ENCODE measurements at regions not wholly inside any gene's neighbourhood (a gene's known extent, or its start where the extent isn't known, plus 50 kb on each side); places are given as distances from the start of the nearest gene placed in this dataset.

GRCh38 chr10:129075927-129076326 lies 391.1 kb upstream of the MGMT start:
- H3K27ac ChIP-seq (ENCODE audit: low read depth, low read length), result no peak overlapping the region
- CTCF ChIA-PET (ENCODE audit: partially characterized antibody), result no interaction called here

DNA sequence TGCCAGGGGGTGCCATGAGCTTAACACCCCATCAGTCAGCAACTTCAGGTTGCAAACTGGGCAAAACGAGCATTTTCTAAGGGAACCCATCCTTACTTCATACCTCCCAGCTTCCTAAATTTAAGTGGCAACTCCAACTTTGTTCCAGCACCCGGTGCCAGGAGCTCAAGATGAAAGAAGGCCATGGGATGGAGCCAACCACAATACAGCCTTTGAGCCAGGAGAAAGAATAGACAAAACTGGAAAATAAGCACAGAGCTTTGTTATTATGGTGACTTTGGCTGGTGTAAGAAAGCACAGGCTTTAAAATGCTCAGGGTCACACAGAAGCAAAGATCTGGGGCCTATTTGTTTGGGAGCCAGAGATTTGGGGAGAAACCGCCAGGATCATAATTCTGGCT lies 388.7 kb upstream of the MGMT start:
- H3K27me3 Mint-ChIP-seq, result peaks cover 0 to 2% of the 10 kb centered on the region in 2 donors
- no peak for DNase-seq
- no peaks in the 10 kb centered on the region for H3K36me3 Mint-ChIP-seq
- H3K27me3 ChIP-seq (ENCODE audit: insufficient read depth, low read length), result no peaks in the 10 kb centered on the region
- no peaks in the 10 kb centered on the region for H3K4me1 ChIP-seq (ENCODE audit: insufficient read depth, low read length)
- CTCF ChIA-PET (ENCODE audit: partially characterized antibody), result no interaction called here
- POLR2A ChIA-PET (ENCODE audit: partially characterized antibody), result no interaction called here
- no peak overlapping the region for H3K4me3 Mint-ChIP-seq
- peaks cover 0 to 2% (median 0%) of the 10 kb centered on the region in 4 donors for H3K4me1 Mint-ChIP-seq
- no peak overlapping the region for H3K27ac Mint-ChIP-seq
- peaks cover 0 to 10% (median 7%) of the 10 kb centered on the region in 8 donors for H3K9me3 Mint-ChIP-seq
- H3K36me3 ChIP-seq (ENCODE audit: insufficient read depth, low read length), result no peaks in the 10 kb centered on the region
- H3K9me3 ChIP-seq (ENCODE audit: control insufficient read depth in 1 of 2, low read length in 2 of 2), result no peaks in the 10 kb centered on the region
- H3K27ac ChIP-seq (ENCODE audit: low read depth, low read length), result no peak overlapping the region
- no peak overlapping the region for H3K4me3 ChIP-seq (ENCODE audit: low read length in 2 of 2)
- intact Hi-C loops (cut with micrococcal nuclease), result no loop called here

More at GRCh38 chr10:129075927-129076326, 391.1 kb upstream of the MGMT start:
- no peak overlapping the region for H3K4me3 Mint-ChIP-seq
- H3K4me1 Mint-ChIP-seq, result peaks cover 0 to 2% (median 0%) of the 10 kb centered on the region in 4 donors
- peaks cover 0 to 2% of the 10 kb centered on the region in 2 donors for H3K27me3 Mint-ChIP-seq
- H3K27ac Mint-ChIP-seq, result no peak overlapping the region
- intact Hi-C loops (cut with micrococcal nuclease), result no loop called here
- Histone ChIP-seq H3K4me3 (ENCODE audit: low read length in 2 of 2) (no peak overlapping the region), H3K27me3 (ENCODE audit: insufficient read depth, low read length) (no peaks in the 10 kb centered on the region), H3K36me3 (ENCODE audit: insufficient read depth, low read length) (no peaks in the 10 kb centered on the region), H3K9me3 (ENCODE audit: control insufficient read depth in 1 of 2, low read length in 2 of 2) (no peaks in the 10 kb centered on the region), H3K4me1 (ENCODE audit: insufficient read depth, low read length) (no peaks in the 10 kb centered on the region)
- POLR2A ChIA-PET (ENCODE audit: partially characterized antibody), result no interaction called here
- H3K9me3 Mint-ChIP-seq, result peaks cover 1 to 9% (median 7%) of the 10 kb centered on the region in 8 donors
- H3K36me3 Mint-ChIP-seq, result no peaks in the 10 kb centered on the region
- no peak for DNase-seq

DNA sequence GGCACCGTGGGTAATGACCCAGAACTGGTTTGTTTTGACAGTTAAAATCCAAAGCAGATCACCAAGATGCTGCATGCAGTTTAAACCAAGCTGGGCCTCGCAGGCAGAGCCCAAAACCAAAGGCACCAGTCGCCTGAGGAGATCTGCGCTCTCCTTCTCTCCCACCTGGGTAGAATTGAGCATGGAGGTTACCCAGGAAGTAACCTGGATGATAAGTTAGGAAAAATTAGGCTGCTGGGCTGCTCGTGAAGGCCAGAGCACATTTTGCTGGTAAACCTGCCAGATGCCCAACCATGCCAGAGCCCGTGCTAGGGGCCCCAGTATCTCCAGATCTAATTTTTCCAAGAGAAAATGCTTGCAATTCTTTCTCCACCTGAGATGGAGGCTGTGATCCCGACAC lies 388.3 kb upstream of the MGMT start:
- H3K4me3 Mint-ChIP-seq, result no peak overlapping the region
- H3K9me3 ChIP-seq (ENCODE audit: control insufficient read depth in 1 of 2, low read length in 2 of 2), result no peaks in the 10 kb centered on the region
- peaks cover 0 to 10% (median 7%) of the 10 kb centered on the region in 8 donors for H3K9me3 Mint-ChIP-seq
- DNase-seq, result no peak
- no peaks in the 10 kb centered on the region for H3K36me3 ChIP-seq (ENCODE audit: insufficient read depth, low read length)
- no peak overlapping the region for H3K27ac ChIP-seq (ENCODE audit: low read depth, low read length)
- H3K27me3 ChIP-seq (ENCODE audit: insufficient read depth, low read length), result no peaks in the 10 kb centered on the region
- CTCF ChIA-PET (ENCODE audit: partially characterized antibody), result no interaction called here
- H3K27me3 Mint-ChIP-seq, result peaks cover 0 to 2% of the 10 kb centered on the region in 2 donors
- intact Hi-C loops (cut with micrococcal nuclease), result no loop called here
- peaks cover 0 to 2% (median 0%) of the 10 kb centered on the region in 4 donors for H3K4me1 Mint-ChIP-seq
- POLR2A ChIA-PET (ENCODE audit: partially characterized antibody), result no interaction called here
- H3K4me1 ChIP-seq (ENCODE audit: insufficient read depth, low read length), result no peaks in the 10 kb centered on the region
- no peak overlapping the region for H3K27ac Mint-ChIP-seq
- no peaks in the 10 kb centered on the region for H3K36me3 Mint-ChIP-seq
- H3K4me3 ChIP-seq (ENCODE audit: low read length in 2 of 2), result no peak overlapping the region

DNA sequence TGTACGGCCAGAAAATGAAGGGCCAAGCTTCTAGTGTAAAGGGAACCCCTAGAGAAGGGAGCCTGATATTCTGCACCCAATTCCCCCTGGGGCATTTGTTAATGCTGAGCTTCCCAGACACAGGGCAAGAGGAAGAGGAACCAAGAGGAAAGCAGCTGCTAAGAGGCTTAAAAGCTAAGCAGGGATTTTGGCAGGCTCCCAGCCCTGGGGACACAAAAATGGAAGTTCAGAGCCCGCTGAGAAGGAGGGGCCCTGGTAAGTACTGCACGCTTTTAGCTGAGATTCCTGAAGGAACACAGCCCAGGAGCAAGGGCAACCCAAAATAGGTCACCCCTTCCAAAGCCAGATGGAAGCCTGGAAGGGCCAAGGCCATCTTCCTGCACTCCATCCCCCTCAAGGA lies 387.3 kb upstream of the MGMT start:
- intact Hi-C loops (cut with micrococcal nuclease), result no loop called here
- DNase-seq, result no peak
- no peak overlapping the region for H3K4me3 Mint-ChIP-seq

DNA sequence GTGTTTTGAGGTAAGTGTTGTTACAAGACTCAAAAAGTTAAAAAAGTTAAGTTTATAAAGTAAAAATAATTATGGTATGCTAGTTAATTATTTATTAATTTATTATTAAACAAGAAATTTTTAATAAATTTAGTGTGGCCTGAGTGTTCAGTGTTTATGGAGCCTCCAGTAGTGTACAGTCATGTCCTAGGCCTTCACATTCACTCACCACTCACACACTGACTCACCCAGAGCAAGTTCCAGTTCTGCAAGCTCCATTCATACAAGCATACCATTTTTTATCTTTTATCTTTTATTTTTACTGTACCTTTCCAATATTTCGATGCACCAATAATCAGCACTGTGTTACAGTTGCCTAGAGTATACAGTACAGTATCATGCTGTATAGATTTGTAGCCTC lies 381.2 kb upstream of the MGMT start:
- Mint-ChIP-seq H3K27me3 (no peaks in the 10 kb centered on the region), H3K4me3 (no peak overlapping the region), H3K9me3 (peaks cover 0 to 11% (median 4%) of the 10 kb centered on the region in 8 donors), H3K27ac (no peak overlapping the region), H3K36me3 (no peaks in the 10 kb centered on the region), H3K4me1 (no peaks in the 10 kb centered on the region)
- Histone ChIP-seq H3K27ac (ENCODE audit: low read depth, low read length) (no peak overlapping the region), H3K36me3 (ENCODE audit: insufficient read depth, low read length) (no peaks in the 10 kb centered on the region), H3K9me3 (ENCODE audit: control insufficient read depth in 1 of 2, low read length in 2 of 2) (no peaks in the 10 kb centered on the region), H3K27me3 (ENCODE audit: insufficient read depth, low read length) (no peaks in the 10 kb centered on the region), H3K4me3 (ENCODE audit: low read length in 2 of 2) (no peak overlapping the region), H3K4me1 (ENCODE audit: insufficient read depth, low read length) (no peaks in the 10 kb centered on the region)
- POLR2A ChIA-PET (ENCODE audit: partially characterized antibody), result no interaction called here
- CTCF ChIA-PET (ENCODE audit: partially characterized antibody), result no interaction called here
- no peak for DNase-seq
- intact Hi-C loops (cut with micrococcal nuclease), result no loop called here

More for the DNA sequence above, 387.3 kb upstream of the MGMT start:
- Histone ChIP-seq H3K9me3 (ENCODE audit: control insufficient read depth in 1 of 2, low read length in 2 of 2) (no peaks in the 10 kb centered on the region), H3K27me3 (ENCODE audit: insufficient read depth, low read length) (no peaks in the 10 kb centered on the region), H3K4me1 (ENCODE audit: insufficient read depth, low read length) (no peaks in the 10 kb centered on the region), H3K36me3 (ENCODE audit: insufficient read depth, low read length) (no peaks in the 10 kb centered on the region), H3K27ac (ENCODE audit: low read depth, low read length) (no peak overlapping the region), H3K4me3 (ENCODE audit: low read length in 2 of 2) (no peak overlapping the region)
- Mint-ChIP-seq H3K36me3 (no peaks in the 10 kb centered on the region), H3K27ac (no peak overlapping the region), H3K27me3 (peaks cover 0 to 2% of the 10 kb centered on the region in 2 donors), H3K9me3 (peaks cover 3 to 15% (median 9%) of the 10 kb centered on the region in 8 donors), H3K4me1 (peaks cover 0 to 2% (median 0%) of the 10 kb centered on the region in 4 donors)
- CTCF ChIA-PET (ENCODE audit: partially characterized antibody), result no interaction called here
- POLR2A ChIA-PET (ENCODE audit: partially characterized antibody), result no interaction called here

GRCh38 chr10:129089341-129089740 lies 377.7 kb upstream of the MGMT start:
- H3K9me3 Mint-ChIP-seq, result peaks cover 0 to 6% (median under 1%) of the 10 kb centered on the region in 8 donors
- H3K27me3 Mint-ChIP-seq, result no peaks in the 10 kb centered on the region
- no peaks in the 10 kb centered on the region for H3K36me3 Mint-ChIP-seq
- no peak overlapping the region for H3K27ac ChIP-seq (ENCODE audit: low read depth, low read length)
- no peaks in the 10 kb centered on the region for H3K9me3 ChIP-seq (ENCODE audit: control insufficient read depth in 1 of 2, low read length in 2 of 2)
- H3K27ac Mint-ChIP-seq, result peak overlapping the region in 1 of 7 donors; percentile 10
- H3K4me1 ChIP-seq (ENCODE audit: insufficient read depth, low read length), result no peaks in the 10 kb centered on the region
- no peaks in the 10 kb centered on the region for H3K36me3 ChIP-seq (ENCODE audit: insufficient read depth, low read length)
- H3K4me1 Mint-ChIP-seq, result peaks cover 0 to 1% (median 0%) of the 10 kb centered on the region in 4 donors
- ChIA-PET CTCF (ENCODE audit: partially characterized antibody) (no interaction called here), POLR2A (ENCODE audit: partially characterized antibody) (no interaction called here)
- H3K4me3 Mint-ChIP-seq, result no peak overlapping the region
- intact Hi-C loops (cut with micrococcal nuclease), result no loop called here
- no peak for DNase-seq
- H3K4me3 ChIP-seq (ENCODE audit: low read length in 2 of 2), result no peak overlapping the region
- H3K27me3 ChIP-seq (ENCODE audit: insufficient read depth, low read length), result no peaks in the 10 kb centered on the region

- Mint-ChIP-seq H3K27me3 (no peaks in the 10 kb centered on the region), H3K27ac (no peak overlapping the region), H3K36me3 (no peaks in the 10 kb centered on the region), H3K4me3 (no peak overlapping the region), H3K9me3 (peaks cover 0 to 4% (median 0%) of the 10 kb centered on the region in 8 donors), H3K4me1 (peaks cover 0 to 1% (median 0%) of the 10 kb centered on the region in 4 donors)
- DNase-seq, result no peak
- Histone ChIP-seq H3K27ac (ENCODE audit: low read depth, low read length) (no peak overlapping the region), H3K27me3 (ENCODE audit: insufficient read depth, low read length) (no peaks in the 10 kb centered on the region), H3K4me1 (ENCODE audit: insufficient read depth, low read length) (no peaks in the 10 kb centered on the region), H3K36me3 (ENCODE audit: insufficient read depth, low read length) (no peaks in the 10 kb centered on the region), H3K9me3 (ENCODE audit: control insufficient read depth in 1 of 2, low read length in 2 of 2) (no peaks in the 10 kb centered on the region), H3K4me3 (ENCODE audit: low read length in 2 of 2) (no peak overlapping the region)
- CTCF ChIA-PET (ENCODE audit: partially characterized antibody), result no interaction called here
- POLR2A ChIA-PET (ENCODE audit: partially characterized antibody), result no interaction called here
- intact Hi-C loops (cut with micrococcal nuclease), result no loop called here
Observed at GRCh38 chr10:129090165-129090564, 376.9 kb upstream of the MGMT start.

Measured in CD4-positive, alpha-beta memory T cell (primary cell).